C4-2B (cell line): ENCODE measurements at regions not wholly inside any gene's neighbourhood (a gene's known extent, or its start where the extent isn't known, plus 50 kb on each side); places are given as distances from the start of the nearest gene placed in this dataset.

ENCODE experiments used
- ZFX ChIP-seq: fragments of 450-650 bp; IDR thresholded peaks from 2 replicates; pipeline ENCODE4 v1.6.1; 2017
- TF ChIP-seq, protein P1 (sequence below): fragments of 450-650 bp; conservative IDR thresholded peaks from 2 replicates; pipeline ENCODE4 v1.5.1; 2017; ENCODE audit warnings: mild to moderate bottlenecking

- TF ChIP-seq, protein P1, sequence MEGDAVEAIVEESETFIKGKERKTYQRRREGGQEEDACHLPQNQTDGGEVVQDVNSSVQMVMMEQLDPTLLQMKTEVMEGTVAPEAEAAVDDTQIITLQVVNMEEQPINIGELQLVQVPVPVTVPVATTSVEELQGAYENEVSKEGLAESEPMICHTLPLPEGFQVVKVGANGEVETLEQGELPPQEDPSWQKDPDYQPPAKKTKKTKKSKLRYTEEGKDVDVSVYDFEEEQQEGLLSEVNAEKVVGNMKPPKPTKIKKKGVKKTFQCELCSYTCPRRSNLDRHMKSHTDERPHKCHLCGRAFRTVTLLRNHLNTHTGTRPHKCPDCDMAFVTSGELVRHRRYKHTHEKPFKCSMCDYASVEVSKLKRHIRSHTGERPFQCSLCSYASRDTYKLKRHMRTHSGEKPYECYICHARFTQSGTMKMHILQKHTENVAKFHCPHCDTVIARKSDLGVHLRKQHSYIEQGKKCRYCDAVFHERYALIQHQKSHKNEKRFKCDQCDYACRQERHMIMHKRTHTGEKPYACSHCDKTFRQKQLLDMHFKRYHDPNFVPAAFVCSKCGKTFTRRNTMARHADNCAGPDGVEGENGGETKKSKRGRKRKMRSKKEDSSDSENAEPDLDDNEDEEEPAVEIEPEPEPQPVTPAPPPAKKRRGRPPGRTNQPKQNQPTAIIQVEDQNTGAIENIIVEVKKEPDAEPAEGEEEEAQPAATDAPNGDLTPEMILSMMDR = no peak
- TF ChIP-seq ZFX = no peak
These were observed 801.6 kb downstream of the EPHA7 start for GRCh38 chr6:92617721-92618120.
